Osteoblast (primary cell): ENCODE measurements at regions not wholly inside any gene's neighbourhood (a gene's known extent, or its start where the extent isn't known, plus 50 kb on each side); places are given as distances from the start of the nearest gene placed in this dataset.

ENCODE experiments used
- DNase-seq: peaks from one replicate; pipeline ENCODE4 v3.0.0; 2011; ENCODE audit warnings: low spot score, mixed read lengths; ENCODE audit not compliant: insufficient read length; ENCODE audit errors: missing footprints
- H2AFZ ChIP-seq: 2 replicates; pipeline ENCODE4 v1.6.0; 2011; ENCODE audit warnings: mild to moderate bottlenecking, low read length
- H3K27ac ChIP-seq: 2 replicates; pipeline ENCODE4 v1.5.1; 2011; ENCODE audit warnings: mild to moderate bottlenecking, low read depth, low read length, moderate library complexity
- H3K27me3 ChIP-seq: 2 replicates; pipeline ENCODE4 v1.6.0; 2012; ENCODE audit warnings: mild to moderate bottlenecking, control low read depth, inconsistent platforms, low read length, moderate library complexity; ENCODE audit not compliant: insufficient read depth
- H3K36me3 ChIP-seq: 2 replicates; pipeline ENCODE4 v1.5.1; 2011; ENCODE audit warnings: mild to moderate bottlenecking, low read length, control low read depth, moderate library complexity; ENCODE audit not compliant: insufficient read depth
- H3K4me1 ChIP-seq: 2 replicates; pipeline ENCODE4 v1.5.1; 2011; ENCODE audit warnings: mild to moderate bottlenecking, low read length, control low read depth, moderate library complexity; ENCODE audit not compliant: insufficient read depth
- H3K4me2 ChIP-seq: 2 replicates; pipeline ENCODE4 v1.6.0; 2011; ENCODE audit warnings: mild to moderate bottlenecking, low read length; ENCODE audit not compliant: insufficient read depth
- H3K4me3 ChIP-seq: fragments of 200-600 bp; sonication (generic); 3 replicates; pipeline ENCODE4 v1.5.1; 2012; ENCODE audit warnings: mild to moderate bottlenecking, low read length, inconsistent platforms; ENCODE audit not compliant: insufficient read depth
- H3K79me2 ChIP-seq: 2 replicates; pipeline ENCODE4 v1.6.0; 2012; ENCODE audit warnings: mild to moderate bottlenecking, low read length, control low read depth, inconsistent platforms; ENCODE audit not compliant: insufficient read depth
- H3K9me3 ChIP-seq: 2 replicates; pipeline ENCODE4 v1.5.1; 2011; ENCODE audit warnings: low read depth, low read length, control low read depth
- H4K20me1 ChIP-seq: 2 replicates; pipeline ENCODE4 v1.6.0; 2012; ENCODE audit warnings: mild to moderate bottlenecking, low read length, control low read depth; ENCODE audit not compliant: insufficient read depth
- CTCF ChIP-seq: IDR thresholded peaks from 2 replicates; pipeline ENCODE4 v1.5.1; 2011; ENCODE audit warnings: mild to moderate bottlenecking, low read depth, low read length, moderate library complexity; ENCODE audit errors: extremely low read depth

- Histone ChIP-seq H4K20me1 (no peaks in the 10 kb centered on the region), H3K4me1 (no peaks in the 10 kb centered on the region), H3K79me2 (no peaks in the 10 kb centered on the region), H3K27me3 (no peaks in the 10 kb centered on the region), H3K36me3 (no peaks in the 10 kb centered on the region), H3K9me3 (no peaks in the 10 kb centered on the region), H3K27ac (no peak overlapping the region), H3K4me3 (no peak overlapping the region), H2AFZ (no peak overlapping the region), H3K4me2 (no peak overlapping the region)
- no peak for TF ChIP-seq CTCF
- DNase-seq = no peak
These were observed 235.4 kb downstream of the RAD51AP2 start for GRCh38 chr2:17282826-17283225.

GRCh38 chr2:17282245-17282644 is 236.0 kb downstream of the RAD51AP2 start:
- Histone ChIP-seq H3K4me2 (no peak overlapping the region), H2AFZ (no peak overlapping the region), H3K27ac (no peak overlapping the region), H4K20me1 (no peaks in the 10 kb centered on the region), H3K9me3 (no peaks in the 10 kb centered on the region), H3K79me2 (no peaks in the 10 kb centered on the region), H3K27me3 (no peaks in the 10 kb centered on the region), H3K4me3 (no peak overlapping the region), H3K4me1 (no peaks in the 10 kb centered on the region), H3K36me3 (no peaks in the 10 kb centered on the region)
- no peak for TF ChIP-seq CTCF
- no peak for DNase-seq

GRCh38 chr2:17276220-17276619 is 242.0 kb downstream of the RAD51AP2 start:
- TF ChIP-seq CTCF = no peak
- no peak overlapping the region for H3K4me3 ChIP-seq
- H3K79me2 ChIP-seq = no peaks in the 10 kb centered on the region
- no peak for DNase-seq
- H3K27ac ChIP-seq = no peak overlapping the region
- H3K4me2 ChIP-seq = no peak overlapping the region
- H4K20me1 ChIP-seq = no peaks in the 10 kb centered on the region
- H3K36me3 ChIP-seq = no peaks in the 10 kb centered on the region
- no peaks in the 10 kb centered on the region for H3K4me1 ChIP-seq
- no peaks in the 10 kb centered on the region for H3K9me3 ChIP-seq
- H2AFZ ChIP-seq = no peak overlapping the region
- H3K27me3 ChIP-seq = no peaks in the 10 kb centered on the region

GRCh38 chr2:17272652-17273525 is 245.4 kb downstream of the RAD51AP2 start:
- no peaks in the 10 kb centered on the region for H3K9me3 ChIP-seq
- no peak overlapping the region for H3K27ac ChIP-seq
- H3K27me3 ChIP-seq = no peaks in the 10 kb centered on the region
- no peak overlapping the region for H3K4me2 ChIP-seq
- no peaks in the 10 kb centered on the region for H3K36me3 ChIP-seq
- no peaks in the 10 kb centered on the region for H4K20me1 ChIP-seq
- no peak for DNase-seq
- H3K79me2 ChIP-seq = no peaks in the 10 kb centered on the region
- no peak for TF ChIP-seq CTCF
- no peaks in the 10 kb centered on the region for H3K4me1 ChIP-seq
- no peak overlapping the region for H3K4me3 ChIP-seq
- H2AFZ ChIP-seq = no peak overlapping the region
